Central memory CD4-positive, alpha-beta T cell (primary cell): ENCODE measurements at regions not wholly inside any gene's neighbourhood (a gene's known extent, or its start where the extent isn't known, plus 50 kb on each side); places are given as distances from the start of the nearest gene placed in this dataset.
"Not testable (repeated sequence)": the region's sequence is repeated elsewhere in the genome, so short reads cannot be mapped to it uniquely, and the experiment has no call there.

Source experiments
- DNase-seq: peaks from one replicate; pipeline ENCODE4 v3.0.0; 2022

- no peak for DNase-seq
Observed at GRCh38 chr7:4319280-4319679, 362.8 kb upstream of the FOXK1 start.

GRCh38 chr7:4325732-4326131 is 356.4 kb upstream of the FOXK1 start:
- no peak for DNase-seq

DNA sequence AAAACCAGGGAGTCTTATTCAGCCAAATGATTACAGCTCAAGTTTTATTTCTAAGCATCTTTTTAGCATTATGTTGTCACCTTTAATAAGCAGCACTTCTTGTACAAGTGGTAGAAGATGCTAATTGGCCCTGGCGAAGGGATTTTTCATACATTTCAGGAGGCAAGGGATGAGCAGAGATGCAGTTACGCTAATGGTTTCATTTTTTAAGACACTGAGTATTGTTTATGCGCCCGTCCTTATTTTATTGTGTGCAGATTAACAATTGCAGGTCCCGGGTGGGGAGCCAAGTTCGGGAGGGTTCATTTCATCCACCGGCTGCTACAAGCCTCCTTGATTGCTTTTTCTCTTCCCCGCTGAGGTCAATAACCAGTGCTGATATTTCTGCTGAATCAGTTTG is 350.4 kb upstream of the FOXK1 start:
- no peak for DNase-seq

DNA sequence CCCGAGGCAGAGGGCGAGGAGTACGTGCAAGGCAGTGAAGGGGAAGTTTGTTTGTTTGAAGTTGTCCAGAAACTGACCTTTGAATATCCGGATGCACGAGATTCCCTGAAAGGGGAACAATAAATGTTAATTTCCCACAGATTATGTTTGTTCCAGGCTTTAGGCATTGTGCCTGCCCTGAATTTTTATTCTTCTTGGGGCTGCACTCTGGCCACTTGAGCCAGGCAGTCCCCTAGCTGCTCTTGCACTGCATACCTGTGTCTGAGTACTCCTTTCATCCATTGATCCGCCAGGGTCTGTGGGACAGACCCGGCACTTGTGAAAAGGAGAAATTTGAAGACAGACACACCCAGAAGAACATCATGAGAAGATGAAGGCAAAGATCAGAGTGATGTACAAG is 343.5 kb upstream of the FOXK1 start:
- no peak for DNase-seq

DNA sequence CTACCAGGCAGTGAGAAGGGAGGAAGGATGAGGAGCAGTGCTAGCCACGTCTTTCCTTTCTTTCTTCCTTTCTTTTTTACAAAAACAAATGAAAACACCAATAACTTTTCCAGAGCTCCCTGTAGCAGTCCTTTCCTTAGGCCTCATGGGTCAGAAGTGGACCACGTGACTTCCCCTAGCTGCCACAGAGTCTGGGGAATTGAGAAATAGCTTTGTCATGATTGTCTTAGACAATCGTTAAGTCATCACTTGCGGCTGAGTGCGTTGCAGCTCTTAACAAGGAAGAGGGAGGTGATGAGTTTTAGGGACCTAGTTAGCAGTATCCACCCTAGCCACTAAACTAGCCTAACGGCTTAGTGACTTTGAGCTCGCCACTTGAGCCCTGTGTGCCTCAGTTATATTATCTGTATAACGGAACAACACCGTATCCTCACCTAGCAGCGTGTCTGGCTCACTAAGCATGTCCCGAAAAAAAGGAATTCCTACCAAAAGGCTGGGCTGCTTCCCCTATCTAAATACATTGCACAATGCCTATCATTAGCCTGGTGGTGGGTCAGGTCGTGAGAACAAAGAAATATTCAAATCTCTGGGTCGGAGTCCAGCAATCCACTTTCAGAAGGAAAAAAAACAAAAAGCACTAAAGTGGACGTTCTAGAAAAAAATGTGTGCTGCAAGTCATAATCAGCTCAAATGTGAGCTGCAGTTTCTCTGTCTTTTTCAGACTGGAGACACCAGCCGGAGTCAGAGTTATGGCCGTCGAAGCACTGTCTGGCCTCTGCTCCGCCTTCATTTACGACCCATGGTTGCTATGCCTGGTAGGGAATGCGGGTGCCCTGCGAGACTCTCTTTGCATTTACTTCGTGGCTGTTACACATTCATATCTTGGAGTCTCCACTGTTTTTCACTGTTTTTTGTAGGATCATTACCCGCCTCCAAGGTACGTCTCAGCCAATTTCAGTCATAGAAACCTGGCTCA is 338.5 kb upstream of the FOXK1 start:
- DNase-seq = no peak

DNA sequence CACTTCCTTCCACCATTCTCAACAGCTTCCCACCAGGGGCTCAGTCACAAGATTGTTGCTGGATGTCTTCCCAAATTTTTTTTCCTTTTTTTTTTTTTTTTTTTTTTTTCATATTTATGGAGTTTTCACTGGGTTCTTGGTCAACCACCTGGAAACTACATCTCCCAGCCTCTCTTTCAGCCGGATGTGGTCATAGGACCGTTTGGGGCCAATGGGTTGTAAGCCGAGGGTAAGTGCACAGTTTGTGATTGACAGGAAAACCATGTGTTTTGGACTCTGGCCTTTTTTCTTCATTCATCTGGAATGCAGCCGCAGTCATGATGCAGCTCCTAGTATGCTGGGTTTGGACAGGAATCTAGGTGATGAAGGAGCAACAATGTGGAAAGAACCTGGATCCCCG is 337.1 kb upstream of the FOXK1 start:
- no peak for DNase-seq

DNA sequence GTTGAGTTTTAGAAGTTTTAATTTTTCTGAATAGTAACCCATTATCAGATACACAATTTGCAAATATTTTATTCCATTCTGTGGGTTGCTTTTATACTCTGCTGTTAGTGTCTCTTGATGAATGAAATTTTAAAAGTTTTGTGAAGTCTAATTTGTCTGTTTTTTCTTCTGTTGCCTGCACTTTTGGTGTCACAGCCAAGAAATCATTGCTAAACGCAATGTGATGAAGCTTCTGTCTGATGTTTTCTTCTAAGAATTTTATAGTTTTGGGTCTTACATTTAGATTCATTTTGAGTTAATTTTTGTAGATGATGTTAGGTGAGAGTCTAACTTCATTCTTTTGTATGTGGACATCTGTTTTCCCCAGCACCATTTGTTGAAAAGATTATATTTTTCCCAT is 330.0 kb upstream of the FOXK1 start:
- DNase-seq = no peak

- DNase-seq = no peak
Observed at GRCh38 chr7:4361774-4362173, 320.3 kb upstream of the FOXK1 start.

DNA sequence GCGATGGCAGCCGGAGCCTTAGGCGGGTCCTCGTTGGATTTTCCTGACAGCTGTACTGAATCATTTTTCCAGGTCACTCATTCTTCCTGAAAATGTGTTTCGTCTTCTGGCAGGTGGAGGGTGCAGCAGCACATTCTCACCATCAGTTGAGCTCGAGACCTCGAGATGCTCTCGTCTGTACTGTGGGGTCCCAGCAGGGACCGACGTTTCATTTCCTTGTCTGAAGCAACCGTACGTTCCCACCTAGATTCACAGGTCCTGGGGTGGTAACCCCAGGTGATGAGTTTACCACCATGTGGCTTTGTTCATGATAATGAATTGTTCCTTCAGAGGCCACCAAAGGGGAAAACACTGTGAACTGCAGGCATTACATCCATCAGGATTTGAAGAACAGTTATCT is 298.5 kb upstream of the FOXK1 start:
- no peak for DNase-seq

DNA sequence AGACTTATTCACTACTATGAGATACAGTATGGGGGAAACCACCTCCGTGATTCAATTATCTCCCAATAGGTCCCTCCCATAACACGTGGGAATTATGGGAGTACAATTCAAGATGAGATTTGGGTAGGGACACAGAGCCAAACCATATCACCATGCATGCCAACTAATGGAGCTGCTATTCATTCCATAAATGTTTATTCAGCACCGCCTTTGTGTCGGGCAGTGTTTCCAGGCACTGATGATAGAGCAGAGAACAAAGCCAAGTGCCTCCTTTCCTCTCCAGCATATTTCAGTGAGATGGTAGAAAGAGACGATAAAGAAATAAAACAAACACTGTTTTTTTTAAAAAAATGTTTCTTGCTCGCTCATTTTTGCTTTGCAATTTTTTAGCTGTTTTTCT is 295.9 kb upstream of the FOXK1 start:
- DNase-seq = no peak

DNA sequence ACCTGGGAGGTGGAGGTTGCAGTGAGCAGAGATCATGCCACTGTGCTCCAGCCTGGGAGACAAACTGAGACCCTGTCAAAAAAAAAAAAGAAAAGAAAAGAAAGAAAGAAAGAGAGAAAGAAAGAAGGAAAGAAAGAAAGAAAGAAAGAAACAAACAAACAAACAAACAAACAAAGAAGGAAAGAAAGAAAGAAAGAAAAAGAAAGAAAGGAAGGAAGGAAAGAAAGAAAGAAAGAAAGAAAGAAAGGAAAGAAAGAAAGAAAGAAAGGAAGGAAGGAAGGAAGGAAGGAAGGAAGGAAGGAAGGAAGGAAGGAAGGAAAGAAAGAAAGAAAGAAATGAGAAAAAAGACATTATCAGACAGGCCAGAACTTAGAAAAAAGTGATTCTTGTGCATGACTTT is 291.0 kb upstream of the FOXK1 start:
- DNase-seq = not testable (repeated sequence)

- no peak for DNase-seq
Observed at GRCh38 chr7:4394736-4395135, 287.4 kb upstream of the FOXK1 start.

DNA sequence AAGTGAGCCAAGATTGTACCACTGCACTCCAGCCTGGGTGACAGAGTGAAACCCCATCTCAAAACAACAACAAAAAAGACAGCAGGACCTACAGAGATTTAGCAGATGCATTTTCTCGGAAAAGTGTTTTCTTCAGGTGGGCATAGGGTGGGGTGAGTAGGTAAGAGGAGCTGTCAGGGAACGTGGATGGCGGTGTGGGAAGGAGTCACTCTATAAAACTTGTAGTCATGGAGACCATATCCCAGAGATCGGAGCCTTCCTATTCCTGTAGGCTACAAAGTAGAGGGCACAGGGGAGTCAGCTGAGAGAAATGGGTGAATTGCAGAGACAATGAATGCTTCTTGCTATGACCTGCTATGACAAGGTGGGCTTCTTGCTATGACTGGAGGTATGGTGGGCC is 283.0 kb upstream of the FOXK1 start:
- no peak for DNase-seq

- DNase-seq = no peak
Observed at GRCh38 chr7:4399596-4399995, 282.5 kb upstream of the FOXK1 start.

- DNase-seq = no peak
Observed at GRCh38 chr7:4406288-4407058, 275.6 kb upstream of the FOXK1 start.

- no peak for DNase-seq
Observed at GRCh38 chr7:4409946-4410345, 272.1 kb upstream of the FOXK1 start.

DNA sequence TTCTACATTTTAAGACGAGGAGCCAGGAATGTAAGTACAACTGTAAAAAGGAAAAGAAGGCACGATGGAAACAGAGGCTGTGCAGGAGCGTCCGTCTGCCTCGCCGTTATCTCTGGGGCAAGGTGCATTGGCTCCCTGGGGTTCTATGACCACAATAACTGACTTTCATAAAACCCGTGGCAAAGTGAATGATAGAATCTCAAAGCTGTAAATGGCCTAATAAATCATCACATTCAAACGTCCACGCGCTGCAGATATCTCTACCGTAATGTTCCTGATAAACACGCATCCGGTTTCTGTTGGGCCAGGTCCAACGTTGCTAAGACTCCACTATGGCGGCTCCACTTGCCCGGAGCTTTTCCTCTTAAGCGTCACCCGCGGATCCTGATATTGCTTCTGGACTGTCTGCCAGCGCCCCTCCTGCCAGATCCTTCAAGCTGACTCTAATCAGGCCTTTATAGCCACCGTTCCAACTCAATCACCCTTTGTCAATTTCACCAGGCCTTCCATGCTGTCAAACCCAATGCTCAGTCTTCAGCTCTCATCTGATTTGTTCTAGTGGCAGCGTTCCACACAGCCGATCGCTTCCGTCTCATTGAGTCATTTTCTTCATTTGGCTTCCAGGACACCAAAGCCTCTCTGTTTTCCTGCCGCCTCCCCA is 265.6 kb upstream of the FOXK1 start:
- no peak for DNase-seq

GRCh38 chr7:4428526-4428925 is 253.6 kb upstream of the FOXK1 start:
- DNase-seq = no peak

GRCh38 chr7:4430227-4430626 is 251.9 kb upstream of the FOXK1 start:
- no peak for DNase-seq

GRCh38 chr7:4434306-4434705 is 247.8 kb upstream of the FOXK1 start:
- DNase-seq = no peak

DNA sequence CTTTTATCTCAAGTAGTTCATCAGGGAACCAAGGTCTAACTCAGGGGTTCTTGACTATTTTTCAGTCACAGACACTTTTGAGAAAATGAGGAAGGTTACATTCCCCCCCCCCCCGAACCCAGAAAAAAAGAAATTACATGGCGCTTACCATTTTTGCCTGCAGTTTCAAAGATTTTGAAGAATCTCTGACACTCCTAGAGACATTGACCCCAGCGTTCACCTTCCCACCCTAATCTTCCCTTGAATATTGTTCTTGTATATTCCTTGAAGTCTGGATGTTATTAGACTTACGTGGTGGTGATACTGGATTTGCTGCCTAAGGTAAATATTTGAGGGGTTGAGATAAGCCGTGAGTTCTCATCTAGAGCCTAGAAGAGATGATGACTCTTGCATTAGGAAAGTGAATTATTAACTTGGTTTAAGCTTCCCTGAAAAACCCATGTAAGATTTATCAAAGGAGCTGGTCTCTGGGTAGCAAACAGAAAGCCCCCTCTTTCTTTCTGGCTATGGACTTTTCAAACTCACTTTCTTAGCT is 245.7 kb upstream of the FOXK1 start:
- DNase-seq = no peak

- no peak for DNase-seq
Observed at GRCh38 chr7:4436936-4437335, 245.2 kb upstream of the FOXK1 start.

DNA sequence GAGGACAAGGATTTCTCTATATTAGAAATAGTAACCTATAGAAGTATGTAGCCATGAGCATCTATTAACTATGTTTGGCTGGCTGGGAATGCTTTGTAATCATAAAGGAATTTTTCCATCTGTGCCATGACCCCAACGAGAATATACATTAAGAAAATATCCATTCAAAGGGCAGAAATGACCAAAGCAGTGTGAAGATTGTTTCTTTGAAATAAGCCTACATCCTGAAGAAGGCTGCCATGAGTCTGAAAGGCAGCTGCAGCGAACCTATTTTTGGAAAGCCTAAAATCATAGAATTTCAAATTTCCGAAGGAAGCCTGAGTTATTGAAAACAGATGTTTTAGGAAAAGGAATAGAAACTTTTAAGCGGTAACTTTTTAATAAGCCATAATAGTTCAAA is 244.2 kb upstream of the FOXK1 start:
- DNase-seq = no peak
